ENCODE measurements at regions not wholly inside any gene's neighbourhood (a gene's known extent, or its start where the extent isn't known, plus 50 kb on each side); places are given as distances from the start of the nearest gene placed in this dataset.

DNA sequence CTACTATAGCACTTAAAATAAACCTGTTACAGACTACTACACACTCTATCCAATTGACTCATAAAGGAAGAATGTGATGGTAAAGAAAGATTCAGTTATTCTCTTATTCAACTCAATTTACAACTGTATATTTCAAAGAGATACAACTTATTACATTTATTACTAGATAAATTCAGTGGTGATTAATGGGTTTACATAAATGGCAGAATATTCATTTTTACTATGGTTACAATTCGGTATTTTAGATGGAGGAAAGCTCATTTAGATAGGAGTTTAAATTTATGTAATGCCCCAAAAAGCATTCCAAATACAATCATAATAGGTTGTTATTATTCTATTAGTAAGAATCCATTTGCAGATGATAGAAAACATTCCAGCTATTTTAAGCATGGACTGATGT lies 439.1 kb upstream of the OPRM1 start:
- Histone ChIP-seq H2BK15ac (ENCODE audit: low read depth, low read length) (no peak overlapping the region), H4K91ac (ENCODE audit: insufficient read depth, low read depth, low read length) (no peak overlapping the region), H3K23ac (ENCODE audit: low read depth, low read length) (no peak overlapping the region), H2AK9ac (replicated peaks; ENCODE audit: low read depth, low read length, poor library complexity) (no peak overlapping the region), H2BK20ac (ENCODE audit: low read depth, low read length) (no peak overlapping the region), H3K4me1 (ENCODE audit: control insufficient read depth, insufficient read depth, low read length) (no peaks in the 10 kb centered on the region), H3K4me2 (ENCODE audit: low read depth, low read length) (no peak overlapping the region), H3K9me3 (ENCODE audit: control insufficient read depth, insufficient read depth, low read length) (peaks cover 7% of the 10 kb centered on the region), H3K14ac (replicated peaks; ENCODE audit: low read depth, low read length) (no peak overlapping the region), H3K9me1 (ENCODE audit: insufficient read depth, low read length) (no peaks in the 10 kb centered on the region), H3K4me3 (ENCODE audit: insufficient read depth, low read depth, low read length) (no peak overlapping the region), H3K79me1 (ENCODE audit: low read depth in 1 of 2, low read length in 2 of 2) (no peaks in the 10 kb centered on the region), H3K4ac (ENCODE audit: low read depth, low read length) (no peak overlapping the region), H3K56ac (ENCODE audit: extremely low read depth, insufficient read depth, low read length) (no peak overlapping the region), H2AK5ac (ENCODE audit: low read depth, low read length) (no peak overlapping the region), H3K36me3 (ENCODE audit: control insufficient read depth, insufficient read depth, low read length) (no peaks in the 10 kb centered on the region), H2BK120ac (ENCODE audit: low read depth, low read length) (no peak overlapping the region), H3K18ac (ENCODE audit: low read depth, low read length) (no peak overlapping the region), H4K20me1 (ENCODE audit: insufficient read depth, low read length) (no peaks in the 10 kb centered on the region), H2BK5ac (ENCODE audit: low read depth, low read length, poor library complexity, severe bottlenecking) (no peak overlapping the region), H3K27ac (ENCODE audit: insufficient read depth, low read length) (no peak overlapping the region), H2AFZ (replicated peaks; ENCODE audit: low read length, poor library complexity) (no peak overlapping the region), H3K9ac (ENCODE audit: low read depth, low read length) (no peak overlapping the region), H4K8ac (ENCODE audit: low read depth in 2 of 2, low read length in 2 of 2) (no peak overlapping the region), H4K5ac (ENCODE audit: low read depth, low read length) (no peak overlapping the region), H3K27me3 (ENCODE audit: control insufficient read depth, insufficient read depth, low read length) (no peaks in the 10 kb centered on the region)
- no peak for TF ChIP-seq MXI1 (IDR thresholded peaks at IDR 0.05; ENCODE audit: borderline replicate concordance, low read depth, low read length)
- no peak for TF ChIP-seq CEBPB (IDR thresholded peaks at IDR 0.05; ENCODE audit: low read depth, low read length)
- TF ChIP-seq CHD1 (IDR thresholded peaks at IDR 0.05; ENCODE audit: low read depth, low read length), result no peak
- no peak for TF ChIP-seq POLR2A (IDR thresholded peaks at IDR 0.05; ENCODE audit: low read depth, low read length)
- TF ChIP-seq NFE2L2 (IDR thresholded peaks at IDR 0.05; ENCODE audit: low read depth, low read length), result no peak
- no peak for TF ChIP-seq ELK1 (IDR thresholded peaks at IDR 0.05; ENCODE audit: borderline replicate concordance, low read depth, low read length)
- TF ChIP-seq, protein P1, sequence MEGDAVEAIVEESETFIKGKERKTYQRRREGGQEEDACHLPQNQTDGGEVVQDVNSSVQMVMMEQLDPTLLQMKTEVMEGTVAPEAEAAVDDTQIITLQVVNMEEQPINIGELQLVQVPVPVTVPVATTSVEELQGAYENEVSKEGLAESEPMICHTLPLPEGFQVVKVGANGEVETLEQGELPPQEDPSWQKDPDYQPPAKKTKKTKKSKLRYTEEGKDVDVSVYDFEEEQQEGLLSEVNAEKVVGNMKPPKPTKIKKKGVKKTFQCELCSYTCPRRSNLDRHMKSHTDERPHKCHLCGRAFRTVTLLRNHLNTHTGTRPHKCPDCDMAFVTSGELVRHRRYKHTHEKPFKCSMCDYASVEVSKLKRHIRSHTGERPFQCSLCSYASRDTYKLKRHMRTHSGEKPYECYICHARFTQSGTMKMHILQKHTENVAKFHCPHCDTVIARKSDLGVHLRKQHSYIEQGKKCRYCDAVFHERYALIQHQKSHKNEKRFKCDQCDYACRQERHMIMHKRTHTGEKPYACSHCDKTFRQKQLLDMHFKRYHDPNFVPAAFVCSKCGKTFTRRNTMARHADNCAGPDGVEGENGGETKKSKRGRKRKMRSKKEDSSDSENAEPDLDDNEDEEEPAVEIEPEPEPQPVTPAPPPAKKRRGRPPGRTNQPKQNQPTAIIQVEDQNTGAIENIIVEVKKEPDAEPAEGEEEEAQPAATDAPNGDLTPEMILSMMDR (conservative IDR thresholded peaks at IDR 0.05; ENCODE audit: low read depth, low read length), result no peak
- no peak for TF ChIP-seq RAD21 (IDR thresholded peaks at IDR 0.05; ENCODE audit: low read length)
- TF ChIP-seq MAFK (IDR thresholded peaks at IDR 0.05; ENCODE audit: low read depth, low read length), result no peak
- no peak for TF ChIP-seq FOS (IDR thresholded peaks at IDR 0.05; ENCODE audit: low read depth, low read length)
- TF ChIP-seq RCOR1 (IDR thresholded peaks at IDR 0.05; ENCODE audit: insufficient replicate concordance, low read length), result no peak
- no peak for TF ChIP-seq BHLHE40 (IDR thresholded peaks at IDR 0.05; ENCODE audit: low read depth, low read length)
- TF ChIP-seq SMC3 (IDR thresholded peaks at IDR 0.05; ENCODE audit: low read depth, low read length), result no peak
- TF ChIP-seq RFX5 (IDR thresholded peaks at IDR 0.05; ENCODE audit: low read depth, low read length), result no peak
- TF ChIP-seq MAZ (IDR thresholded peaks at IDR 0.05; ENCODE audit: borderline replicate concordance, low read depth, low read length), result no peak
- TF ChIP-seq, protein P2, sequence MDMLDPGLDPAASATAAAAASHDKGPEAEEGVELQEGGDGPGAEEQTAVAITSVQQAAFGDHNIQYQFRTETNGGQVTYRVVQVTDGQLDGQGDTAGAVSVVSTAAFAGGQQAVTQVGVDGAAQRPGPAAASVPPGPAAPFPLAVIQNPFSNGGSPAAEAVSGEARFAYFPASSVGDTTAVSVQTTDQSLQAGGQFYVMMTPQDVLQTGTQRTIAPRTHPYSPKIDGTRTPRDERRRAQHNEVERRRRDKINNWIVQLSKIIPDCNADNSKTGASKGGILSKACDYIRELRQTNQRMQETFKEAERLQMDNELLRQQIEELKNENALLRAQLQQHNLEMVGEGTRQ (IDR thresholded peaks at IDR 0.05; ENCODE audit: low read depth, low read length), result no peak
- in situ Hi-C loops (cut with MboI; ENCODE audit: low sequenced_read_pairs) (no loop called here), intact Hi-C loops (cut with micrococcal nuclease) (no loop called here), dilution Hi-C loops (cut with HindIII; ENCODE audit: low sequenced_read_pairs, unreplicated experiment) (no loop called here)
- DNase-seq, result no peak
- BruUV-seq (replicated peaks), result no TSS peak
- ATAC-seq (ENCODE audit: low read depth), result no peak
- no CpG with 5 or more reads among the region's 1 CpG for WGBS, 2 experiments (ENCODE audit: extremely low coverage in 2 of 2, insufficient read length in 1 of 2)
- POLR2A ChIA-PET (ENCODE audit: unreplicated experiment), result no interaction called here
- CTCF ChIA-PET, result no interaction called here
